Activated CD8-positive, alpha-beta memory T cell treated with anti-CD3 and anti-CD28 coated beads, Interleukin-2, amount 10 ng/mL, durations not matched to agents 7 days and 5 days (primary cell): ENCODE measurements at regions not wholly inside any gene's neighbourhood (a gene's known extent, or its start where the extent isn't known, plus 50 kb on each side); places are given as distances from the start of the nearest gene placed in this dataset.

Experiments used
- ATAC-seq: fragments of 150-1000 bp; cut with Tn5 transposase; one replicate; pipeline ENCODE4 v1.10.0; 2021; ENCODE audit warnings: moderate library complexity
- CTCF ChIA-PET: fragments of 350-600 bp; sonication (Branson Sonifier 250); formaldehyde crosslinking; loops from one replicate; lab custom pipeline; 2021; ENCODE audit warnings: antibody characterized with exemption; lab: Charles Lee
- DNase-seq: peaks from one replicate; pipeline ENCODE4 v3.0.0-alpha.2; 2020
- H3K27ac Mint-ChIP-seq: one replicate; pipeline ENCODE4 v1.8.0; 2021; ENCODE audit warnings: mild to moderate bottlenecking, mixed read lengths
- H3K27me3 Mint-ChIP-seq: one replicate; pipeline ENCODE4 v1.8.0; 2021; ENCODE audit warnings: mixed read lengths
- H3K36me3 Mint-ChIP-seq: one replicate; pipeline ENCODE4 v1.8.0; 2021; ENCODE audit warnings: mild to moderate bottlenecking, mixed read lengths
- H3K4me1 Mint-ChIP-seq: one replicate; pipeline ENCODE4 v1.8.0; 2021; ENCODE audit warnings: mixed read lengths
- H3K4me3 Mint-ChIP-seq: one replicate; pipeline ENCODE4 v1.8.0; 2021; ENCODE audit warnings: mild to moderate bottlenecking, moderate library complexity, mixed read lengths
- H3K9me3 Mint-ChIP-seq: one replicate; pipeline ENCODE4 v1.8.0; 2022; ENCODE audit warnings: low read depth, mixed read lengths

- DNase-seq (no peak), ATAC-seq (no peak)
- CTCF ChIA-PET: no interaction called here
- H3K4me1 Mint-ChIP-seq: no peaks in the 10 kb centered on the region
- no peaks in the 10 kb centered on the region for H3K9me3 Mint-ChIP-seq
- no peak overlapping the region for H3K4me3 Mint-ChIP-seq
- H3K36me3 Mint-ChIP-seq: no peaks in the 10 kb centered on the region
- no peak overlapping the region for H3K27ac Mint-ChIP-seq
- H3K27me3 Mint-ChIP-seq: no peaks in the 10 kb centered on the region
These were observed 342.5 kb downstream of the CENPW start for GRCh38 chr6:126682440-126682839.

- CTCF ChIA-PET: no interaction called here
- no peak for DNase-seq
- Mint-ChIP-seq H3K4me3 (no peak overlapping the region), H3K4me1 (no peaks in the 10 kb centered on the region), H3K27me3 (no peaks in the 10 kb centered on the region), H3K9me3 (peaks cover 6% of the 10 kb centered on the region), H3K27ac (no peak overlapping the region), H3K36me3 (no peaks in the 10 kb centered on the region)
- no peak for ATAC-seq
These were observed 345.3 kb downstream of the CENPW start for GRCh38 chr6:126685182-126685581.

GRCh38 chr6:126696921-126697693 is 357.2 kb downstream of the CENPW start:
- no peak overlapping the region for H3K4me3 Mint-ChIP-seq
- no peaks in the 10 kb centered on the region for H3K4me1 Mint-ChIP-seq
- H3K27me3 Mint-ChIP-seq: no peaks in the 10 kb centered on the region
- H3K9me3 Mint-ChIP-seq: no peaks in the 10 kb centered on the region
- CTCF ChIA-PET: no interaction called here
- H3K36me3 Mint-ChIP-seq: no peaks in the 10 kb centered on the region
- DNase-seq: no peak
- no peak overlapping the region for H3K27ac Mint-ChIP-seq
- ATAC-seq: no peak

- no peaks in the 10 kb centered on the region for H3K9me3 Mint-ChIP-seq
- no peak overlapping the region for H3K27ac Mint-ChIP-seq
- H3K27me3 Mint-ChIP-seq: no peaks in the 10 kb centered on the region
- H3K4me3 Mint-ChIP-seq: no peak overlapping the region
- CTCF ChIA-PET: no interaction called here
- no peaks in the 10 kb centered on the region for H3K4me1 Mint-ChIP-seq
- H3K36me3 Mint-ChIP-seq: no peaks in the 10 kb centered on the region
- no peak for DNase-seq
- no peak for ATAC-seq
These were observed 358.9 kb downstream of the CENPW start for GRCh38 chr6:126698732-126699240.

- H3K27me3 Mint-ChIP-seq: no peaks in the 10 kb centered on the region
- no peak overlapping the region for H3K27ac Mint-ChIP-seq
- ATAC-seq: no peak
- no peaks in the 10 kb centered on the region for H3K36me3 Mint-ChIP-seq
- H3K9me3 Mint-ChIP-seq: no peaks in the 10 kb centered on the region
- CTCF ChIA-PET: no interaction called here
- no peak for DNase-seq
- H3K4me3 Mint-ChIP-seq: no peak overlapping the region
- no peaks in the 10 kb centered on the region for H3K4me1 Mint-ChIP-seq
These were observed 362.0 kb downstream of the CENPW start for GRCh38 chr6:126701676-126702560.

GRCh38 chr6:126716032-126716431 is 376.1 kb downstream of the CENPW start:
- no peaks in the 10 kb centered on the region for H3K4me1 Mint-ChIP-seq
- CTCF ChIA-PET: no interaction called here
- no peak overlapping the region for H3K4me3 Mint-ChIP-seq

GRCh38 chr6:126716826-126717509 is 377.1 kb downstream of the CENPW start:
- H3K27ac Mint-ChIP-seq: no peak overlapping the region

More at GRCh38 chr6:126716032-126716431, 376.1 kb downstream of the CENPW start:
- Mint-ChIP-seq H3K27me3 (no peaks in the 10 kb centered on the region), H3K36me3 (no peaks in the 10 kb centered on the region), H3K9me3 (no peaks in the 10 kb centered on the region), H3K27ac (no peak overlapping the region)
- ATAC-seq (no peak), DNase-seq (no peak)

GRCh38 chr6:126718600-126719327 is 378.8 kb downstream of the CENPW start:
- no peaks in the 10 kb centered on the region for H3K27me3 Mint-ChIP-seq
- CTCF ChIA-PET: no interaction called here
- H3K9me3 Mint-ChIP-seq: no peaks in the 10 kb centered on the region
- no peaks in the 10 kb centered on the region for H3K4me1 Mint-ChIP-seq
- ATAC-seq: no peak
- H3K27ac Mint-ChIP-seq: no peak overlapping the region
- no peak for DNase-seq
- no peaks in the 10 kb centered on the region for H3K36me3 Mint-ChIP-seq
- no peak overlapping the region for H3K4me3 Mint-ChIP-seq

More at GRCh38 chr6:126716826-126717509, 377.1 kb downstream of the CENPW start:
- Mint-ChIP-seq H3K9me3 (no peaks in the 10 kb centered on the region), H3K36me3 (no peaks in the 10 kb centered on the region), H3K4me1 (no peaks in the 10 kb centered on the region), H3K4me3 (no peak overlapping the region), H3K27me3 (no peaks in the 10 kb centered on the region)
- ATAC-seq (no peak), DNase-seq (no peak)
- CTCF ChIA-PET: no interaction called here

- no peaks in the 10 kb centered on the region for H3K4me1 Mint-ChIP-seq
- no peak overlapping the region for H3K4me3 Mint-ChIP-seq
- H3K36me3 Mint-ChIP-seq: no peaks in the 10 kb centered on the region
- no peaks in the 10 kb centered on the region for H3K9me3 Mint-ChIP-seq
- CTCF ChIA-PET: no interaction called here
- DNase-seq (no peak), ATAC-seq (no peak)
- no peak overlapping the region for H3K27ac Mint-ChIP-seq
- no peaks in the 10 kb centered on the region for H3K27me3 Mint-ChIP-seq
These were observed 380.4 kb downstream of the CENPW start for GRCh38 chr6:126720304-126720703.

GRCh38 chr6:126721581-126722160 is 381.8 kb downstream of the CENPW start:
- no peaks in the 10 kb centered on the region for H3K4me1 Mint-ChIP-seq
- H3K27me3 Mint-ChIP-seq: no peaks in the 10 kb centered on the region
- H3K4me3 Mint-ChIP-seq: no peak overlapping the region
- DNase-seq: no peak
- peaks cover 3% of the 10 kb centered on the region for H3K9me3 Mint-ChIP-seq
- CTCF ChIA-PET: no interaction called here
- no peak for ATAC-seq
- H3K27ac Mint-ChIP-seq: no peak overlapping the region
- no peaks in the 10 kb centered on the region for H3K36me3 Mint-ChIP-seq

GRCh38 chr6:126722411-126722810 is 382.5 kb downstream of the CENPW start:
- DNase-seq (no peak), ATAC-seq (no peak)
- Mint-ChIP-seq H3K9me3 (peaks cover 3% of the 10 kb centered on the region), H3K27me3 (no peaks in the 10 kb centered on the region), H3K4me1 (no peaks in the 10 kb centered on the region), H3K4me3 (no peak overlapping the region), H3K27ac (no peak overlapping the region), H3K36me3 (no peaks in the 10 kb centered on the region)
- CTCF ChIA-PET: no interaction called here

GRCh38 chr6:126723541-126724170 is 383.7 kb downstream of the CENPW start:
- Mint-ChIP-seq H3K27me3 (no peaks in the 10 kb centered on the region), H3K36me3 (no peaks in the 10 kb centered on the region), H3K9me3 (peaks cover 3% of the 10 kb centered on the region), H3K4me3 (no peak overlapping the region), H3K4me1 (no peaks in the 10 kb centered on the region), H3K27ac (no peak overlapping the region)
- ATAC-seq (no peak), DNase-seq (no peak)
- CTCF ChIA-PET: no interaction called here
